Peyer's patch (tissue), 4 donors: ENCODE measurements at regions not wholly inside any gene's neighbourhood (a gene's known extent, or its start where the extent isn't known, plus 50 kb on each side); places are given as distances from the start of the nearest gene placed in this dataset.

Source experiments
- DNase-seq, 3 donors: peaks; one replicate each; pipeline ENCODE4 v3.0.0-alpha.2; 2017 to 2019
- H3K27ac ChIP-seq, 4 donors: fragments of 200-600 bp; sonication (generic); one replicate each; pipeline ENCODE4 v1.5.1; 2016 to 2019
- H3K27me3 ChIP-seq, 2 donors: fragments of 200-600 bp; sonication (generic); one replicate each; pipeline ENCODE4 v1.5.1; 2019
- H3K36me3 ChIP-seq, 3 donors: fragments of 200-600 bp; sonication (generic); one replicate each; pipeline ENCODE4 v1.5.1; 2016 to 2019
- H3K4me1 ChIP-seq, 4 donors: fragments of 200-600 bp; sonication (generic); one replicate each; pipeline ENCODE4 v1.5.1; 2016 to 2019
- H3K4me3 ChIP-seq, 4 donors: fragments of 200-600 bp; sonication (generic); 1 replicate in 3 of 4; 2 replicates in 1 of 4; pipeline ENCODE4 v1.5.1; 2016 to 2019; ENCODE audit warnings: mild to moderate bottlenecking in 1 of 4
- H3K9me3 ChIP-seq, 4 donors: fragments of 200-600 bp; sonication (generic); one replicate each; pipeline ENCODE4 v1.5.1; 2016 to 2019; ENCODE audit warnings: mild to moderate bottlenecking in 1 of 4
- CTCF ChIP-seq, 6 experiments: fragments of 450-650 bp in 4 of 6; fragments of 200-600 bp in 2 of 6; sonication (generic) in 1 of 6; IDR thresholded peaks; one replicate each; pipeline ENCODE4 v1.5.1; 2017 to 2019; ENCODE audit warnings: antibody characterized with exemption in 6 of 6, mild to moderate bottlenecking in 3 of 6, moderate library complexity in 1 of 6
- POLR2A ChIP-seq, 2 donors: fragments of 450-650 bp; IDR thresholded peaks; one replicate each; pipeline ENCODE4 v1.5.1; 2017; ENCODE audit warnings: antibody characterized with exemption in 2 of 2, mild to moderate bottlenecking in 2 of 2, moderate library complexity in 2 of 2

DNA sequence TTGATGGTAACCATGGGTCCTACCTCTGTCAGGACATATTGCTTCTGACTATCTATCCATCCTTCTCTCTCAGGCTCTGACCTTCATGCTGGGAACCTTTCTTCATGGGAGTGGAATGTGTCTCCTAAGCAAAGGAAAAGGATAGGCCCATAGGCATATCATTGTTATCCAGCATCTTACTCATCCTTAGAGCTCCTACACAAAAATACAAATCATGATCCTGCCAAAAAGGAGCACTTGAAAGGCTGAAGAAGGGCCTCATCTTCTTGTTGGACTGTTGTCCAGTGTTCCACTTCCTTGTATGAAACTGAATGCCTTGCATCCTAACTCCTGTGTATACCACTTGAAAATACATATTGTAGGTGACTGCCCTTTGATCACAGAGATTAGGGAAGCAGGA lies 96.1 kb upstream of the SOX2 start:
- DNase-seq = no peak
- no peak for TF ChIP-seq CTCF (IDR thresholded peaks at IDR 0.05)
- TF ChIP-seq POLR2A (IDR thresholded peaks at IDR 0.05) = no peak
- Histone ChIP-seq H3K4me1 (no peaks in the 10 kb centered on the region), H3K27me3 (no peaks in the 10 kb centered on the region), H3K36me3 (no peaks in the 10 kb centered on the region), H3K27ac (no peak overlapping the region), H3K9me3 (no peaks in the 10 kb centered on the region), H3K4me3 (no peak overlapping the region)

- Histone ChIP-seq H3K27me3 (no peaks in the 10 kb centered on the region), H3K36me3 (no peaks in the 10 kb centered on the region), H3K4me1 (no peaks in the 10 kb centered on the region), H3K27ac (no peak overlapping the region), H3K4me3 (no peak overlapping the region), H3K9me3 (no peaks in the 10 kb centered on the region)
- no peak for TF ChIP-seq POLR2A (IDR thresholded peaks at IDR 0.05)
- no peak for TF ChIP-seq CTCF (IDR thresholded peaks at IDR 0.05)
- no peak for DNase-seq
Measured at GRCh38 chr3:181614878-181615277, 96.8 kb upstream of the SOX2 start.

GRCh38 chr3:181613813-181614212 lies 97.9 kb upstream of the SOX2 start:
- no peaks in the 10 kb centered on the region for H3K27me3 ChIP-seq
- H3K27ac ChIP-seq = no peak overlapping the region
- TF ChIP-seq POLR2A (IDR thresholded peaks at IDR 0.05) (no peak), CTCF (IDR thresholded peaks at IDR 0.05) (no peak)
- no peaks in the 10 kb centered on the region for H3K36me3 ChIP-seq
- no peaks in the 10 kb centered on the region for H3K9me3 ChIP-seq
- DNase-seq = no peak
- no peak overlapping the region for H3K4me3 ChIP-seq
- no peaks in the 10 kb centered on the region for H3K4me1 ChIP-seq

GRCh38 chr3:181613191-181613590 lies 98.5 kb upstream of the SOX2 start:
- Histone ChIP-seq H3K9me3 (no peaks in the 10 kb centered on the region), H3K4me1 (no peaks in the 10 kb centered on the region), H3K4me3 (no peak overlapping the region), H3K27ac (no peak overlapping the region), H3K27me3 (no peaks in the 10 kb centered on the region), H3K36me3 (no peaks in the 10 kb centered on the region)
- DNase-seq = no peak
- TF ChIP-seq CTCF (IDR thresholded peaks at IDR 0.05) (no peak), POLR2A (IDR thresholded peaks at IDR 0.05) (no peak)

- no peak for DNase-seq
- TF ChIP-seq CTCF (IDR thresholded peaks at IDR 0.05) = no peak
- TF ChIP-seq POLR2A (IDR thresholded peaks at IDR 0.05) = no peak
- H3K27me3 ChIP-seq = no peaks in the 10 kb centered on the region
- no peaks in the 10 kb centered on the region for H3K4me1 ChIP-seq
- no peak overlapping the region for H3K4me3 ChIP-seq
- H3K36me3 ChIP-seq = no peaks in the 10 kb centered on the region
- H3K9me3 ChIP-seq = no peaks in the 10 kb centered on the region
- no peak overlapping the region for H3K27ac ChIP-seq
Measured at GRCh38 chr3:181610973-181611265, 100.8 kb upstream of the SOX2 start.
